IMR-90 (cell line): ENCODE measurements at regions not wholly inside any gene's neighbourhood (a gene's known extent, or its start where the extent isn't known, plus 50 kb on each side); places are given as distances from the start of the nearest gene placed in this dataset.

Experiments
- ATAC-seq: fragments of 200-7000 bp; cut with Tn5 transposase; 2 replicates; pipeline ENCODE4 v1.9.1; 2020; ENCODE audit warnings: low read depth, mild to moderate bottlenecking, moderate library complexity
- BruUV-seq: library from RNA; stranded (reverse); fragments of 400-500 nt; replicated peaks from 2 replicates; lab custom pipeline; 2021; lab: Mats Ljungman, UMichigan
- CTCF ChIA-PET: fragments of 300-600 bp; formaldehyde crosslinking; extraction: SDS; loops from one replicate; lab custom pipeline; 2021; ENCODE audit warnings: antibody characterized with exemption; lab: Yijun Ruan, JAX
- POLR2A ChIA-PET: fragments of 300-600 bp; sonication (Branson Sonifier 250); formaldehyde crosslinking; loops from one replicate; lab custom pipeline; 2022; ENCODE audit warnings: antibody characterized with exemption; ENCODE audit not compliant: unreplicated experiment; lab: Charles Lee
- DNase-seq: peaks from one replicate; pipeline ENCODE4 v3.0.0; 2013
- H2AFZ ChIP-seq: replicated peaks from 2 replicates; pipeline ENCODE3; 2013; ENCODE audit warnings: low read length, mild to moderate bottlenecking; ENCODE audit not compliant: poor library complexity
- H2AK5ac ChIP-seq: 2 replicates; pipeline ENCODE4 v1.6.1; 2013; ENCODE audit warnings: low read depth, low read length, inconsistent platforms
- H2AK9ac ChIP-seq: replicated peaks from 2 replicates; pipeline ENCODE3; 2013; ENCODE audit warnings: mild to moderate bottlenecking, low read depth, low read length, moderate library complexity; ENCODE audit not compliant: poor library complexity
- H2BK120ac ChIP-seq: 2 replicates; pipeline ENCODE4 v1.6.1; 2013; ENCODE audit warnings: low read depth, low read length, inconsistent platforms
- H2BK15ac ChIP-seq: 3 replicates; pipeline ENCODE4 v1.6.1; 2013; ENCODE audit warnings: low read depth, low read length, inconsistent platforms
- H2BK20ac ChIP-seq: 2 replicates; pipeline ENCODE4 v1.6.1; 2013; ENCODE audit warnings: low read depth, mild to moderate bottlenecking, inconsistent platforms, low read length, moderate library complexity
- H2BK5ac ChIP-seq: 2 replicates; pipeline ENCODE4 v1.6.1; 2013; ENCODE audit warnings: mild to moderate bottlenecking, low read depth, low read length, inconsistent platforms; ENCODE audit not compliant: poor library complexity, severe bottlenecking
- H3K14ac ChIP-seq: replicated peaks from 2 replicates; pipeline ENCODE4 v1.6.1; 2013; ENCODE audit warnings: low read depth, low read length, inconsistent platforms
- H3K18ac ChIP-seq: 2 replicates; pipeline ENCODE4 v1.6.1; 2013; ENCODE audit warnings: low read depth, low read length, control low read depth
- H3K23ac ChIP-seq: 2 replicates; pipeline ENCODE4 v1.6.1; 2013; ENCODE audit warnings: low read depth, low read length, inconsistent platforms
- H3K27ac ChIP-seq: 2 replicates; pipeline ENCODE4 v1.5.1; 2013; ENCODE audit warnings: mild to moderate bottlenecking, control low read depth, low read length; ENCODE audit not compliant: insufficient read depth
- H3K27me3 ChIP-seq: 2 replicates; pipeline ENCODE4 v1.6.1; 2013; ENCODE audit warnings: low read length; ENCODE audit not compliant: control insufficient read depth, insufficient read depth
- H3K36me3 ChIP-seq: 2 replicates; pipeline ENCODE4 v1.6.1; 2013; ENCODE audit warnings: low read length, mixed read lengths; ENCODE audit not compliant: control insufficient read depth, insufficient read depth
- H3K4ac ChIP-seq: 2 replicates; pipeline ENCODE4 v1.6.1; 2013; ENCODE audit warnings: low read depth, low read length, inconsistent platforms
- H3K4me1 ChIP-seq: 2 replicates; pipeline ENCODE4 v1.6.1; 2013; ENCODE audit warnings: low read length, mixed read lengths; ENCODE audit not compliant: control insufficient read depth, insufficient read depth
- H3K4me2 ChIP-seq: 2 replicates; pipeline ENCODE4 v1.6.1; 2013; ENCODE audit warnings: low read depth, mild to moderate bottlenecking, control low read depth, low read length, moderate library complexity
- H3K4me3 ChIP-seq: 2 replicates; pipeline ENCODE4 v1.5.1; 2013; ENCODE audit warnings: low read depth, mild to moderate bottlenecking, control low read depth, low read length, moderate library complexity; ENCODE audit not compliant: insufficient read depth
- H3K56ac ChIP-seq: 2 replicates; pipeline ENCODE4 v1.6.1; 2013; ENCODE audit warnings: low read length, inconsistent platforms; ENCODE audit not compliant: insufficient read depth; ENCODE audit errors: extremely low read depth
- H3K79me1 ChIP-seq, 2 experiments: 2 replicates each; pipeline ENCODE4 v1.6.1; 2013; ENCODE audit warnings: low read length in 2 of 2, inconsistent platforms in 1 of 2, low read depth in 1 of 2
- H3K9ac ChIP-seq: 2 replicates; pipeline ENCODE4 v1.6.1; 2013; ENCODE audit warnings: low read depth, low read length, control low read depth
- H3K9me1 ChIP-seq: 2 replicates; pipeline ENCODE4 v1.6.1; 2013; ENCODE audit warnings: low read length, inconsistent platforms; ENCODE audit not compliant: insufficient read depth
- H3K9me3 ChIP-seq: 2 replicates; pipeline ENCODE4 v1.6.1; 2013; ENCODE audit warnings: low read length; ENCODE audit not compliant: control insufficient read depth, insufficient read depth
- H4K20me1 ChIP-seq: 2 replicates; pipeline ENCODE4 v1.6.1; 2013; ENCODE audit warnings: low read length, inconsistent platforms; ENCODE audit not compliant: insufficient read depth
- H4K5ac ChIP-seq: 2 replicates; pipeline ENCODE4 v1.6.1; 2013; ENCODE audit warnings: mild to moderate bottlenecking, low read depth, low read length, control low read depth
- H4K8ac ChIP-seq, 2 experiments: 2 replicates each; pipeline ENCODE4 v1.6.1; 2013; ENCODE audit warnings: low read depth in 2 of 2, low read length in 2 of 2, control low read depth in 1 of 2, inconsistent platforms in 1 of 2
- H4K91ac ChIP-seq: 2 replicates; pipeline ENCODE4 v1.6.1; 2013; ENCODE audit warnings: low read depth, low read length, inconsistent platforms; ENCODE audit not compliant: insufficient read depth
- MAZ ChIP-seq: IDR thresholded peaks from 2 replicates; pipeline ENCODE4 v1.6.1; 2012; ENCODE audit warnings: low read depth, mild to moderate bottlenecking, low read length, improper control_type of control experiment, moderate library complexity, borderline replicate concordance
- NFE2L2 ChIP-seq: fragments of 150-350 bp; IDR thresholded peaks from 2 replicates; pipeline ENCODE4 v1.6.1; 2016; ENCODE audit warnings: low read depth, mild to moderate bottlenecking, low read length
- WGBS, 2 experiments: methylation state at CpG; one replicate each; pipeline versions ENCODE4 v1.1.5 to v1.1.7; 2013; ENCODE audit warnings: missing lambda C conversion rate in 2 of 2; ENCODE audit not compliant: insufficient read length in 1 of 2; ENCODE audit errors: extremely low coverage in 2 of 2; 5-methylcytosine and 5-hydroxymethylcytosine counted together
- dilution Hi-C: fragments of 300-500 bp; cut with HindIII; formaldehyde crosslinking; loops from one replicate; pipeline ENCODE4 v1.14.3; 2018; ENCODE audit warnings: low sequenced_read_pairs; ENCODE audit not compliant: unreplicated experiment
- in situ Hi-C: fragments of 300-500 bp; cut with MboI; formaldehyde crosslinking; loops from 3 replicates; pipeline ENCODE4 v1.14.3; 2019; ENCODE audit warnings: low sequenced_read_pairs, inconsistent platforms, mixed read lengths
- intact Hi-C: fragments of 100-400 bp; cut with micrococcal nuclease; formaldehyde crosslinking; loops from 2 replicates; pipeline ENCODE4 v1.10.0; 2022

- Histone ChIP-seq H3K9me1 (no peaks in the 10 kb centered on the region), H4K5ac (no peak overlapping the region), H3K23ac (no peak overlapping the region), H2BK120ac (no peak overlapping the region), H2AK9ac (no peak overlapping the region), H3K27ac (no peak overlapping the region), H2BK5ac (no peak overlapping the region), H3K9me3 (no peaks in the 10 kb centered on the region), H3K4me2 (no peak overlapping the region), H2BK20ac (no peak overlapping the region), H3K56ac (no peak overlapping the region), H3K79me1 (no peaks in the 10 kb centered on the region), H3K27me3 (no peaks in the 10 kb centered on the region), H3K4me3 (no peak overlapping the region), H2AK5ac (no peak overlapping the region), H2AFZ (no peak overlapping the region), H3K9ac (no peak overlapping the region), H3K36me3 (no peaks in the 10 kb centered on the region), H4K8ac (no peak overlapping the region), H4K91ac (no peak overlapping the region), H4K20me1 (no peaks in the 10 kb centered on the region), H3K4ac (no peak overlapping the region), H2BK15ac (no peak overlapping the region), H3K4me1 (no peaks in the 10 kb centered on the region), H3K14ac (no peak overlapping the region), H3K18ac (no peak overlapping the region)
- DNase-seq, result no peak
- dilution Hi-C loops, result no loop called here
- no peak for ATAC-seq
- TF ChIP-seq MAZ (no peak), NFE2L2 (no peak)
- no TSS peak for BruUV-seq
- intact Hi-C loops, result no loop called here
- POLR2A ChIA-PET, result no interaction called here
- CTCF ChIA-PET, result interaction anchor here (0.7 kb wide), 1 partner anchor 979 kb away, joined by 6 read pairs; no protein-coding TSS in a partner anchor
- WGBS, 2 experiments, result 66% methylated on average over 3 of the region's 5 CpGs; no CpG with 5 or more reads in 1 of the 2 experiments
- in situ Hi-C loops, result no loop called here
Measured at GRCh38 chr3:17877299-17877698, 134.9 kb upstream of the TBC1D5 start.
